HepG2 (cell line): ENCODE measurements at regions not wholly inside any gene's neighbourhood (a gene's known extent, or its start where the extent isn't known, plus 50 kb on each side); places are given as distances from the start of the nearest gene placed in this dataset.
"Not testable (repeated sequence)": the region's sequence is repeated elsewhere in the genome, so short reads cannot be mapped to it uniquely, and the experiment has no call there.

Source experiments
- ADNP ChIP-seq: sonication (generic); formaldehyde crosslinking; IDR thresholded peaks from 2 replicates; pipeline ENCODE4 v1.4.0; 2020; ENCODE audit warnings: missing genetic modification reagents
- CREB1 ChIP-seq, 2 experiments: fragments of 450-650 bp in 1 of 2; IDR thresholded peaks; 2 replicates each; pipeline ENCODE4 v1.6.1; 2016 to 2017; ENCODE audit warnings: control low read depth in 1 of 2, mild to moderate bottlenecking in 1 of 2, missing compliant biosample characterization in 1 of 2, missing genetic modification characterization in 1 of 2
- EP300 ChIP-seq, 3 experiments: sonication (generic) in 1 of 3; formaldehyde crosslinking in 1 of 3; IDR thresholded peaks; 2 replicates each; pipeline versions ENCODE4 v1.5.1 to v1.6.1; 2011 to 2020; ENCODE audit warnings: low read depth in 2 of 3, low read length in 2 of 3, borderline replicate concordance in 1 of 3, improper control_type of control experiment in 1 of 3, mild to moderate bottlenecking in 1 of 3, missing genetic modification reagents in 1 of 3, moderate library complexity in 1 of 3
- RXRA ChIP-seq: sonication (generic); formaldehyde crosslinking; IDR thresholded peaks from 2 replicates; pipeline ENCODE4 v1.5.1; 2020; ENCODE audit warnings: missing genetic modification reagents
- TAF1 ChIP-seq: sonication (generic); formaldehyde crosslinking; IDR thresholded peaks from 2 replicates; pipeline ENCODE4 v1.4.0; 2020; ENCODE audit warnings: missing genetic modification reagents
- TF ChIP-seq, protein P1 (sequence below): sonication (generic); formaldehyde crosslinking; IDR thresholded peaks from 2 replicates; pipeline ENCODE4 v1.4.0; 2020; ENCODE audit warnings: missing genetic modification reagents, borderline replicate concordance
- TF ChIP-seq, protein P2 (sequence below): sonication (generic); formaldehyde crosslinking; IDR thresholded peaks from 2 replicates; pipeline ENCODE4 v1.4.0; 2020; ENCODE audit warnings: missing genetic modification reagents
- TF ChIP-seq, protein P3 (sequence below): sonication (generic); formaldehyde crosslinking; IDR thresholded peaks from 2 replicates; pipeline ENCODE4 v1.8.0; 2022; ENCODE audit warnings: mild to moderate bottlenecking, missing genetic modification reagents
- TF ChIP-seq, protein P4 (sequence below): sonication (generic); formaldehyde crosslinking; IDR thresholded peaks from 2 replicates; pipeline ENCODE4 v1.4.0; 2020; ENCODE audit warnings: missing genetic modification reagents
- TF ChIP-seq, protein P5 (sequence below): sonication (generic); formaldehyde crosslinking; IDR thresholded peaks from 2 replicates; pipeline ENCODE4 v1.4.0; 2020; ENCODE audit warnings: missing genetic modification reagents
- TF ChIP-seq, protein P6 (sequence below): sonication (generic); formaldehyde crosslinking; conservative IDR thresholded peaks from 2 replicates; pipeline ENCODE4 v1.4.0; 2020; ENCODE audit warnings: missing genetic modification reagents

DNA sequence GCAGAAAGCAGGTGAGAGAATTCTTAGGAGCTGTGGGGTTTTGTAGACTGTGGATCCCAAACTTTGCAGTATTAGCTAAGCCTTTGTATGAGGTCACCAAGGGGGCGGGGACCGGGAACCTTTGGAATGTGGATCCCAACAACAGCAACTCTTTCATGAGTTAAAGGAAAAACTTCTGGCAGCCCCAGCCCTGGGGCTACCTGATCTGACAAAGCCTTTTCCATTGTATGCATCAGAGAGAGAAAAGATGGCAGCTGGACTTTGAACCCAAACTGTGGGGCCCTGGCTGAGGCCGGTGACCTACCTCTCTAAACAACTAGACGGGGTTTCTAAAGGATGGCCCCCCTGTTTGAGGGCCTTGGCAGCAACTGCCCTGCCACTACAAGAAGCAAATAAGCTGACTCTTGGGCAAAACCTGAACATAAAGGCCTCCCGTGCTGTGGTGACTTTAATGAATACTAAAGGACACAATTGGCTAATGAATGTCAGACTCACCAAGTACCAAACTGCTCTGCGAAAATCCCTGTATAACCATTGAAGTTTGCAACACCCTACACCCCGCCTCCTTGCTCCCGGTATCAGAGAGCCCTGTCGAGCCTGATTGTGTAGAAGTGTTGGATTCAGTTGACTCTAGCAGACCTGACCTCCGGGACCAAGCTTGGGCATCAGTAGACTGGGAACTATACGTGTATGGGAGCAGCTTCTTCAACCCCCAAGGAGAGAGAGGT lies 146.9 kb upstream of the OSBPL11 start:
- TF ChIP-seq EP300 (IDR thresholded peaks at IDR 0.05; ENCODE audit: low read depth in 2 of 2, low read length in 2 of 2); TAF1 (CRISPR knock-in tag); CREB1 (IDR thresholded peaks at IDR 0.05); ADNP (CRISPR knock-in tag): not testable (repeated sequence)
- TF ChIP-seq EP300 (CRISPR knock-in tag; IDR thresholded peaks at IDR 0.05; ENCODE audit: borderline replicate concordance): peak; percentile 20; the same call in 1 of the 2 replicates
- TF ChIP-seq, protein P1, sequence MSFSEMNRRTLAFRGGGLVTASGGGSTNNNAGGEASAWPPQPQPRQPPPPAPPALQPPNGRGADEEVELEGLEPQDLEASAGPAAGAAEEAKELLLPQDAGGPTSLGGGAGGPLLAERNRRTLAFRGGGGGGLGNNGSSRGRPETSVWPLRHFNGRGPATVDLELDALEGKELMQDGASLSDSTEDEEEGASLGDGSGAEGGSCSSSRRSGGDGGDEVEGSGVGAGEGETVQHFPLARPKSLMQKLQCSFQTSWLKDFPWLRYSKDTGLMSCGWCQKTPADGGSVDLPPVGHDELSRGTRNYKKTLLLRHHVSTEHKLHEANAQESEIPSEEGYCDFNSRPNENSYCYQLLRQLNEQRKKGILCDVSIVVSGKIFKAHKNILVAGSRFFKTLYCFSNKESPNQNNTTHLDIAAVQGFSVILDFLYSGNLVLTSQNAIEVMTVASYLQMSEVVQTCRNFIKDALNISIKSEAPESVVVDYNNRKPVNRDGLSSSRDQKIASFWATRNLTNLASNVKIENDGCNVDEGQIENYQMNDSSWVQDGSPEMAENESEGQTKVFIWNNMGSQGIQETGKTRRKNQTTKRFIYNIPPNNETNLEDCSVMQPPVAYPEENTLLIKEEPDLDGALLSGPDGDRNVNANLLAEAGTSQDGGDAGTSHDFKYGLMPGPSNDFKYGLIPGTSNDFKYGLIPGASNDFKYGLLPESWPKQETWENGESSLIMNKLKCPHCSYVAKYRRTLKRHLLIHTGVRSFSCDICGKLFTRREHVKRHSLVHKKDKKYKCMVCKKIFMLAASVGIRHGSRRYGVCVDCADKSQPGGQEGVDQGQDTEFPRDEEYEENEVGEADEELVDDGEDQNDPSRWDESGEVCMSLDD: peak; percentile 88
- TF ChIP-seq, protein P2, sequence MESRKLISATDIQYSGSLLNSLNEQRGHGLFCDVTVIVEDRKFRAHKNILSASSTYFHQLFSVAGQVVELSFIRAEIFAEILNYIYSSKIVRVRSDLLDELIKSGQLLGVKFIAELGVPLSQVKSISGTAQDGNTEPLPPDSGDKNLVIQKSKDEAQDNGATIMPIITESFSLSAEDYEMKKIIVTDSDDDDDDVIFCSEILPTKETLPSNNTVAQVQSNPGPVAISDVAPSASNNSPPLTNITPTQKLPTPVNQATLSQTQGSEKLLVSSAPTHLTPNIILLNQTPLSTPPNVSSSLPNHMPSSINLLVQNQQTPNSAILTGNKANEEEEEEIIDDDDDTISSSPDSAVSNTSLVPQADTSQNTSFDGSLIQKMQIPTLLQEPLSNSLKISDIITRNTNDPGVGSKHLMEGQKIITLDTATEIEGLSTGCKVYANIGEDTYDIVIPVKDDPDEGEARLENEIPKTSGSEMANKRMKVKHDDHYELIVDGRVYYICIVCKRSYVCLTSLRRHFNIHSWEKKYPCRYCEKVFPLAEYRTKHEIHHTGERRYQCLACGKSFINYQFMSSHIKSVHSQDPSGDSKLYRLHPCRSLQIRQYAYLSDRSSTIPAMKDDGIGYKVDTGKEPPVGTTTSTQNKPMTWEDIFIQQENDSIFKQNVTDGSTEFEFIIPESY (CRISPR knock-in tag): not testable (repeated sequence)
- TF ChIP-seq, protein P3, sequence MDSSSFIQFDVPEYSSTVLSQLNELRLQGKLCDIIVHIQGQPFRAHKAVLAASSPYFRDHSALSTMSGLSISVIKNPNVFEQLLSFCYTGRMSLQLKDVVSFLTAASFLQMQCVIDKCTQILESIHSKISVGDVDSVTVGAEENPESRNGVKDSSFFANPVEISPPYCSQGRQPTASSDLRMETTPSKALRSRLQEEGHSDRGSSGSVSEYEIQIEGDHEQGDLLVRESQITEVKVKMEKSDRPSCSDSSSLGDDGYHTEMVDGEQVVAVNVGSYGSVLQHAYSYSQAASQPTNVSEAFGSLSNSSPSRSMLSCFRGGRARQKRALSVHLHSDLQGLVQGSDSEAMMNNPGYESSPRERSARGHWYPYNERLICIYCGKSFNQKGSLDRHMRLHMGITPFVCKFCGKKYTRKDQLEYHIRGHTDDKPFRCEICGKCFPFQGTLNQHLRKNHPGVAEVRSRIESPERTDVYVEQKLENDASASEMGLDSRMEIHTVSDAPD (CRISPR knock-in tag): 0 out of 2 replicates have a peak, but pooled peaks have one; percentile 24
- TF ChIP-seq, protein P4, sequence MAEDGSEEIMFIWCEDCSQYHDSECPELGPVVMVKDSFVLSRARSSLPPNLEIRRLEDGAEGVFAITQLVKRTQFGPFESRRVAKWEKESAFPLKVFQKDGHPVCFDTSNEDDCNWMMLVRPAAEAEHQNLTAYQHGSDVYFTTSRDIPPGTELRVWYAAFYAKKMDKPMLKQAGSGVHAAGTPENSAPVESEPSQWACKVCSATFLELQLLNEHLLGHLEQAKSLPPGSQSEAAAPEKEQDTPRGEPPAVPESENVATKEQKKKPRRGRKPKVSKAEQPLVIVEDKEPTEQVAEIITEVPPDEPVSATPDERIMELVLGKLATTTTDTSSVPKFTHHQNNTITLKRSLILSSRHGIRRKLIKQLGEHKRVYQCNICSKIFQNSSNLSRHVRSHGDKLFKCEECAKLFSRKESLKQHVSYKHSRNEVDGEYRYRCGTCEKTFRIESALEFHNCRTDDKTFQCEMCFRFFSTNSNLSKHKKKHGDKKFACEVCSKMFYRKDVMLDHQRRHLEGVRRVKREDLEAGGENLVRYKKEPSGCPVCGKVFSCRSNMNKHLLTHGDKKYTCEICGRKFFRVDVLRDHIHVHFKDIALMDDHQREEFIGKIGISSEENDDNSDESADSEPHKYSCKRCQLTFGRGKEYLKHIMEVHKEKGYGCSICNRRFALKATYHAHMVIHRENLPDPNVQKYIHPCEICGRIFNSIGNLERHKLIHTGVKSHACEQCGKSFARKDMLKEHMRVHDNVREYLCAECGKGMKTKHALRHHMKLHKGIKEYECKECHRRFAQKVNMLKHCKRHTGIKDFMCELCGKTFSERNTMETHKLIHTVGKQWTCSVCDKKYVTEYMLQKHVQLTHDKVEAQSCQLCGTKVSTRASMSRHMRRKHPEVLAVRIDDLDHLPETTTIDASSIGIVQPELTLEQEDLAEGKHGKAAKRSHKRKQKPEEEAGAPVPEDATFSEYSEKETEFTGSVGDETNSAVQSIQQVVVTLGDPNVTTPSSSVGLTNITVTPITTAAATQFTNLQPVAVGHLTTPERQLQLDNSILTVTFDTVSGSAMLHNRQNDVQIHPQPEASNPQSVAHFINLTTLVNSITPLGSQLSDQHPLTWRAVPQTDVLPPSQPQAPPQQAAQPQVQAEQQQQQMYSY (CRISPR knock-in tag): not testable (repeated sequence)
- TF ChIP-seq, protein P5, sequence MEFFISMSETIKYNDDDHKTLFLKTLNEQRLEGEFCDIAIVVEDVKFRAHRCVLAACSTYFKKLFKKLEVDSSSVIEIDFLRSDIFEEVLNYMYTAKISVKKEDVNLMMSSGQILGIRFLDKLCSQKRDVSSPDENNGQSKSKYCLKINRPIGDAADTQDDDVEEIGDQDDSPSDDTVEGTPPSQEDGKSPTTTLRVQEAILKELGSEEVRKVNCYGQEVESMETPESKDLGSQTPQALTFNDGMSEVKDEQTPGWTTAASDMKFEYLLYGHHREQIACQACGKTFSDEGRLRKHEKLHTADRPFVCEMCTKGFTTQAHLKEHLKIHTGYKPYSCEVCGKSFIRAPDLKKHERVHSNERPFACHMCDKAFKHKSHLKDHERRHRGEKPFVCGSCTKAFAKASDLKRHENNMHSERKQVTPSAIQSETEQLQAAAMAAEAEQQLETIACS: not testable (repeated sequence)
- 0 out of 2 replicates have a peak, but pooled peaks have one; percentile 26 for TF ChIP-seq CREB1 (CRISPR knock-in tag; IDR thresholded peaks at IDR 0.05)
- peak; percentile 74 for TF ChIP-seq RXRA (CRISPR knock-in tag)
- TF ChIP-seq, protein P6, sequence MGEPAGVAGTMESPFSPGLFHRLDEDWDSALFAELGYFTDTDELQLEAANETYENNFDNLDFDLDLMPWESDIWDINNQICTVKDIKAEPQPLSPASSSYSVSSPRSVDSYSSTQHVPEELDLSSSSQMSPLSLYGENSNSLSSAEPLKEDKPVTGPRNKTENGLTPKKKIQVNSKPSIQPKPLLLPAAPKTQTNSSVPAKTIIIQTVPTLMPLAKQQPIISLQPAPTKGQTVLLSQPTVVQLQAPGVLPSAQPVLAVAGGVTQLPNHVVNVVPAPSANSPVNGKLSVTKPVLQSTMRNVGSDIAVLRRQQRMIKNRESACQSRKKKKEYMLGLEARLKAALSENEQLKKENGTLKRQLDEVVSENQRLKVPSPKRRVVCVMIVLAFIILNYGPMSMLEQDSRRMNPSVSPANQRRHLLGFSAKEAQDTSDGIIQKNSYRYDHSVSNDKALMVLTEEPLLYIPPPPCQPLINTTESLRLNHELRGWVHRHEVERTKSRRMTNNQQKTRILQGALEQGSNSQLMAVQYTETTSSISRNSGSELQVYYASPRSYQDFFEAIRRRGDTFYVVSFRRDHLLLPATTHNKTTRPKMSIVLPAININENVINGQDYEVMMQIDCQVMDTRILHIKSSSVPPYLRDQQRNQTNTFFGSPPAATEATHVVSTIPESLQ (CRISPR knock-in tag): not testable (repeated sequence)
